Kidney epithelial cell (primary cell): ENCODE measurements at regions not wholly inside any gene's neighbourhood (a gene's known extent, or its start where the extent isn't known, plus 50 kb on each side); places are given as distances from the start of the nearest gene placed in this dataset.

Experiments
- DNase-seq: peaks from one replicate; pipeline ENCODE4 v3.0.0-alpha.2; 2010; ENCODE audit warnings: low read depth
- H3K27me3 ChIP-seq: 2 replicates; pipeline ENCODE4 v1.6.0; 2011; ENCODE audit warnings: low read length; ENCODE audit not compliant: control insufficient read depth, insufficient read depth
- H3K36me3 ChIP-seq: 2 replicates; pipeline ENCODE4 v1.5.1; 2011; ENCODE audit warnings: low read length; ENCODE audit not compliant: control insufficient read depth, insufficient read depth
- H3K4me3 ChIP-seq: 2 replicates; pipeline ENCODE4 v1.5.1; 2011; ENCODE audit warnings: low read depth, mild to moderate bottlenecking, control low read depth, low read length
- CTCF ChIP-seq: IDR thresholded peaks from 2 replicates; pipeline ENCODE4 v1.5.1; 2011; ENCODE audit warnings: mild to moderate bottlenecking, moderate library complexity, low read length, control low read depth, inconsistent platforms; ENCODE audit not compliant: insufficient read depth, poor library complexity, severe bottlenecking

- H3K4me3 ChIP-seq: no peak overlapping the region
- no peak for DNase-seq
- H3K27me3 ChIP-seq: no peaks in the 10 kb centered on the region
- no peak for TF ChIP-seq CTCF
- H3K36me3 ChIP-seq: no peaks in the 10 kb centered on the region
Measured at GRCh38 chr4:14783011-14783877, 219.0 kb upstream of the CPEB2 start.

- Histone ChIP-seq H3K4me3 (no peak overlapping the region), H3K36me3 (no peaks in the 10 kb centered on the region), H3K27me3 (no peaks in the 10 kb centered on the region)
- no peak for DNase-seq
- no peak for TF ChIP-seq CTCF
Measured at GRCh38 chr4:14787221-14787620, 215.1 kb upstream of the CPEB2 start.

- DNase-seq: no peak
- no peak overlapping the region for H3K4me3 ChIP-seq
- H3K36me3 ChIP-seq: no peaks in the 10 kb centered on the region
- H3K27me3 ChIP-seq: no peaks in the 10 kb centered on the region
- TF ChIP-seq CTCF: peak; percentile 42
Measured at GRCh38 chr4:14787894-14788293, 214.4 kb upstream of the CPEB2 start.

- Histone ChIP-seq H3K4me3 (no peak overlapping the region), H3K36me3 (no peaks in the 10 kb centered on the region), H3K27me3 (no peaks in the 10 kb centered on the region)
- DNase-seq: no peak
- TF ChIP-seq CTCF: no peak
Measured at GRCh38 chr4:14790494-14790893, 211.8 kb upstream of the CPEB2 start.

- H3K4me3 ChIP-seq: no peak overlapping the region
- H3K27me3 ChIP-seq: no peaks in the 10 kb centered on the region
- TF ChIP-seq CTCF: no peak
- DNase-seq: no peak
- no peaks in the 10 kb centered on the region for H3K36me3 ChIP-seq
Measured at GRCh38 chr4:14792702-14793227, 209.5 kb upstream of the CPEB2 start.

GRCh38 chr4:14800977-14801376, 201.3 kb upstream of the CPEB2 start:
- Histone ChIP-seq H3K27me3 (no peaks in the 10 kb centered on the region), H3K36me3 (no peaks in the 10 kb centered on the region), H3K4me3 (no peak overlapping the region)
- no peak for TF ChIP-seq CTCF
- DNase-seq: no peak
